Trophoblast cell (in vitro differentiated cells and primary cell): ENCODE measurements at regions not wholly inside any gene's neighbourhood (a gene's known extent, or its start where the extent isn't known, plus 50 kb on each side); places are given as distances from the start of the nearest gene placed in this dataset.

Experiments used
- DNase-seq, 2 donors: peaks; one replicate each; pipeline ENCODE4 v3.0.0-alpha.2; 2016
- H2AFZ ChIP-seq: 2 replicates; pipeline ENCODE4 v1.6.1; 2013; ENCODE audit warnings: low read length, moderate library complexity, mild to moderate bottlenecking; ENCODE audit not compliant: insufficient read depth, poor library complexity
- H2AK5ac ChIP-seq: 2 replicates; pipeline ENCODE4 v1.6.1; 2013; ENCODE audit warnings: mild to moderate bottlenecking, low read length
- H2BK120ac ChIP-seq: 2 replicates; pipeline ENCODE4 v1.6.1; 2013; ENCODE audit warnings: low read length, mild to moderate bottlenecking, moderate library complexity; ENCODE audit not compliant: insufficient read depth, poor library complexity
- H2BK12ac ChIP-seq: 2 replicates; pipeline ENCODE4 v1.6.1; 2013; ENCODE audit warnings: mild to moderate bottlenecking, low read length, moderate library complexity
- H2BK5ac ChIP-seq: 2 replicates; pipeline ENCODE4 v1.6.1; 2013; ENCODE audit warnings: low read length, low read depth, moderate library complexity, mild to moderate bottlenecking; ENCODE audit not compliant: poor library complexity
- H3K14ac ChIP-seq: 2 replicates; pipeline ENCODE4 v1.6.1; 2013; ENCODE audit warnings: mild to moderate bottlenecking, low read length
- H3K18ac ChIP-seq: 2 replicates; pipeline ENCODE4 v1.6.1; 2013; ENCODE audit warnings: mild to moderate bottlenecking, low read length
- H3K23ac ChIP-seq: 2 replicates; pipeline ENCODE4 v1.6.1; 2013; ENCODE audit warnings: low read length
- H3K27ac ChIP-seq: 2 replicates; pipeline ENCODE4 v1.5.1; 2013; ENCODE audit warnings: low read depth, mild to moderate bottlenecking, inconsistent platforms, low read length, moderate library complexity
- H3K27me3 ChIP-seq: 2 replicates; pipeline ENCODE4 v1.6.1; 2013; ENCODE audit warnings: inconsistent platforms, mild to moderate bottlenecking, low read length, moderate library complexity; ENCODE audit not compliant: insufficient read depth
- H3K36me3 ChIP-seq, 2 experiments: 1 replicate in 1 of 2; 2 replicates in 1 of 2; pipeline ENCODE4 v1.6.1; 2013; ENCODE audit warnings: low read length in 2 of 2, mild to moderate bottlenecking in 2 of 2, moderate library complexity in 1 of 2; ENCODE audit not compliant: insufficient read depth in 2 of 2, control insufficient read depth in 1 of 2
- H3K4ac ChIP-seq: 2 replicates; pipeline ENCODE4 v1.6.1; 2013; ENCODE audit warnings: low read depth, mild to moderate bottlenecking, low read length, moderate library complexity
- H3K4me1 ChIP-seq, 2 experiments: 1 replicate in 1 of 2; 2 replicates in 1 of 2; pipeline ENCODE4 v1.6.1; 2013; ENCODE audit warnings: low read length in 2 of 2, mild to moderate bottlenecking in 2 of 2, moderate library complexity in 1 of 2; ENCODE audit not compliant: insufficient read depth in 2 of 2, control insufficient read depth in 1 of 2
- H3K4me2 ChIP-seq: 2 replicates; pipeline ENCODE4 v1.6.1; 2013; ENCODE audit warnings: inconsistent platforms, mild to moderate bottlenecking, low read length, moderate library complexity
- H3K4me3 ChIP-seq: 2 replicates; pipeline ENCODE4 v1.5.1; 2013; ENCODE audit warnings: mild to moderate bottlenecking, low read depth, low read length, inconsistent platforms
- H3K79me1 ChIP-seq: one replicate; pipeline ENCODE4 v1.6.1; 2013; ENCODE audit warnings: low read length
- H3K79me2 ChIP-seq: 2 replicates; pipeline ENCODE4 v1.6.1; 2013; ENCODE audit warnings: low read length, mild to moderate bottlenecking; ENCODE audit not compliant: control insufficient read depth, insufficient read depth, poor library complexity
- H3K9ac ChIP-seq: 2 replicates; pipeline ENCODE4 v1.6.1; 2013; ENCODE audit warnings: mild to moderate bottlenecking, low read length
- H3K9me3 ChIP-seq: 2 replicates; pipeline ENCODE4 v1.6.1; 2013; ENCODE audit warnings: low read depth, mild to moderate bottlenecking, control low read depth, inconsistent platforms, low read length; ENCODE audit not compliant: insufficient read depth
- H4K12ac ChIP-seq: 2 replicates; pipeline ENCODE4 v1.6.1; 2013; ENCODE audit warnings: low read depth, mild to moderate bottlenecking, low read length, moderate library complexity
- H4K8ac ChIP-seq: 2 replicates; pipeline ENCODE4 v1.6.1; 2013; ENCODE audit warnings: low read depth, mild to moderate bottlenecking, low read length, moderate library complexity
- H4K91ac ChIP-seq: one replicate; pipeline ENCODE4 v1.6.1; 2013; ENCODE audit warnings: low read depth, mild to moderate bottlenecking, low read length, moderate library complexity
- WGBS: extraction: QIAGEN DNeasy Blood & Tissue Kit; methylation state at CpG from one replicate; pipeline ENCODE4 v1.1.7; 2013; ENCODE audit warnings: missing lambda C conversion rate; ENCODE audit not compliant: insufficient read length, insufficient coverage; ENCODE audit errors: extremely low coverage; 5-methylcytosine and 5-hydroxymethylcytosine counted together

DNA sequence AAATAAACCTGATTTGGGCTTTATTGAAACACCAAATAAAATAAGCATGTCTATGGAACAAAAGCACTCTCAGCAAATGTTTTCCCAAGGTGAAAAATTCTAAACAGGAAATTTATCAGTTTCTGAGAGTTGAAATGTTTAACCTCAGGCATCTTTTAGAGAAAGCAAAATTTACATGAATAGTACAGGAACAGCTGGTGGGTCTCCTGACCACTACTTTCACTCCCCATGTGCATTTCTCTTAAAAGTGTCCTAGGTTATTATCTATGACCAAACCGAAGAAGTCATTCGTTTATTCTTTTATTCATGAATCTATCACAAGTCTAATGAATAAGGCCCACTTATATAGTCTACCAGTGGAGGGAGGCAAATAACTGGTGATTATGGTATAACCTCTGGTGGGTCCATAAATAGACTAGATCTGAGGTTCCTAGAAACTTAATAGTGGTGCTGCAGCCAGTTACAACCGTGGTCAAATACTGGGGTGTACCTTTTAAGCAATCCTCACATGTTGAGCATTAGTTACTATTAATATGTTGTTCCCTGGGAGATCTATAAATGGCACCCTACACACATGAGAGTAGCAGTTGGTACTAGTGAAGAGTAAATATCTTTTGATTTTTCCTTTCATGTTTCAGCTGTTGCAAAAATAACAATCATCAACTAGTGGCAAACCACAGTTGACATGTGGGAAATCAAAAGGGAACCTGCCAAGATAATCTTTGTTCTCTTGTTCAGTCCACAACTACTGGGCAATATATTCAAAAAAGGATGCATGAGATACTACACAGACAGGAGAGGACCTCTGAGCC, 169.3 kb upstream of the STAC start:
- Histone ChIP-seq H3K36me3 (no peaks in the 10 kb centered on the region), H3K4ac (no peak overlapping the region), H2BK5ac (no peak overlapping the region), H3K27me3 (no peaks in the 10 kb centered on the region), H4K91ac (peak overlapping the region; percentile 14), H2BK120ac (no peak overlapping the region), H2AK5ac (no peak overlapping the region), H3K9me3 (no peaks in the 10 kb centered on the region), H3K4me3 (no peak overlapping the region), H4K8ac (no peak overlapping the region), H3K14ac (no peak overlapping the region), H2BK12ac (no peak overlapping the region), H3K79me1 (no peaks in the 10 kb centered on the region), H2AFZ (no peak overlapping the region), H3K23ac (no peak overlapping the region), H3K4me2 (no peak overlapping the region), H3K18ac (no peak overlapping the region), H3K9ac (no peak overlapping the region), H4K12ac (no peak overlapping the region), H3K4me1 (no peaks in the 10 kb centered on the region), H3K79me2 (no peaks in the 10 kb centered on the region), H3K27ac (no peak overlapping the region)
- DNase-seq: no peak
- no CpG with 5 or more reads among the region's 3 CpGs for WGBS

- Histone ChIP-seq H3K23ac (no peak overlapping the region), H3K4ac (no peak overlapping the region), H3K4me2 (no peak overlapping the region), H3K18ac (no peak overlapping the region), H2AK5ac (no peak overlapping the region), H2BK12ac (no peak overlapping the region), H4K12ac (no peak overlapping the region), H3K79me1 (no peaks in the 10 kb centered on the region), H3K27me3 (no peaks in the 10 kb centered on the region), H3K4me1 (no peaks in the 10 kb centered on the region), H3K79me2 (no peaks in the 10 kb centered on the region), H2BK120ac (no peak overlapping the region), H3K9me3 (no peaks in the 10 kb centered on the region), H2AFZ (no peak overlapping the region), H4K91ac (peak overlapping the region; percentile 14), H3K4me3 (no peak overlapping the region), H3K9ac (no peak overlapping the region), H3K14ac (no peak overlapping the region), H3K27ac (no peak overlapping the region), H3K36me3 (no peaks in the 10 kb centered on the region), H4K8ac (no peak overlapping the region), H2BK5ac (no peak overlapping the region)
- no peak for DNase-seq
Measured at GRCh38 chr3:36211652-36211999, 168.7 kb upstream of the STAC start.

DNA sequence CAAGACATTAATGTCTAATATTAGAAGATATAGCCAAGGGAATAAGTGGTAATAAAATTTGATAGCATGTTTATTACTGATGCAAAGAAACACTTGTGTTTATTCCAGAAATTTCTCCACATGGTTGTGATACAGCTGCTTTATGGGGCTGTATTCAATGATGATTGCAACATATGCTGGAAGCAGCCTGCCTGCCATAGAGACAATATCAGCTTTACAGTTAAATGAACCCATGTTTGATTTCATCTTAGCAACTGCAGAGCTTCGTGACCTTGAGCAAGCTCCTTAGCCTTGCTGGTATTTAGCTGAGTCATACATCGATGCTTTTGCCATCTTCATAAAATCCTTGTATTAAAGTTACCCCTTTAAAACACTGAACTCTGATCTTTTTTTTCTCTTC, 168.1 kb upstream of the STAC start:
- no peaks in the 10 kb centered on the region for H3K36me3 ChIP-seq
- no peaks in the 10 kb centered on the region for H3K4me1 ChIP-seq
- H4K8ac ChIP-seq: no peak overlapping the region
- H3K4ac ChIP-seq: no peak overlapping the region
- no CpG with 5 or more reads among the region's 2 CpGs for whole genome bisulfite sequencing
- no peak for DNase-seq
- no peak overlapping the region for H2AK5ac ChIP-seq
- no peak overlapping the region for H2BK12ac ChIP-seq
- no peaks in the 10 kb centered on the region for H3K27me3 ChIP-seq
- no peak overlapping the region for H2BK5ac ChIP-seq
- H3K4me2 ChIP-seq: no peak overlapping the region
- no peak overlapping the region for H4K12ac ChIP-seq
- H3K9ac ChIP-seq: no peak overlapping the region
- H2AFZ ChIP-seq: no peak overlapping the region
- H3K79me1 ChIP-seq: no peaks in the 10 kb centered on the region
- H4K91ac ChIP-seq: no peak overlapping the region
- H3K4me3 ChIP-seq: no peak overlapping the region
- H3K27ac ChIP-seq: no peak overlapping the region
- H3K23ac ChIP-seq: no peak overlapping the region
- no peaks in the 10 kb centered on the region for H3K9me3 ChIP-seq
- no peaks in the 10 kb centered on the region for H3K79me2 ChIP-seq
- H3K14ac ChIP-seq: no peak overlapping the region
- H3K18ac ChIP-seq: no peak overlapping the region
- no peak overlapping the region for H2BK120ac ChIP-seq

- WGBS: no CpG with 5 or more reads among the region's 3 CpGs
- no peak overlapping the region for H2BK5ac ChIP-seq
Measured at GRCh38 chr3:36214460-36214859, 165.8 kb upstream of the STAC start.

More at GRCh38 chr3:36214460-36214859, 165.8 kb upstream of the STAC start:
- Histone ChIP-seq H3K36me3 (no peaks in the 10 kb centered on the region), H3K79me1 (no peaks in the 10 kb centered on the region), H4K12ac (no peak overlapping the region), H3K79me2 (no peaks in the 10 kb centered on the region), H3K14ac (no peak overlapping the region), H4K91ac (no peak overlapping the region), H2BK120ac (no peak overlapping the region), H2BK12ac (no peak overlapping the region), H3K4me1 (no peaks in the 10 kb centered on the region), H3K9ac (no peak overlapping the region), H3K4me3 (no peak overlapping the region), H3K9me3 (no peaks in the 10 kb centered on the region), H3K27me3 (no peaks in the 10 kb centered on the region), H3K4me2 (no peak overlapping the region), H2AFZ (no peak overlapping the region), H3K4ac (no peak overlapping the region), H3K27ac (no peak overlapping the region), H3K23ac (no peak overlapping the region), H3K18ac (no peak overlapping the region), H2AK5ac (no peak overlapping the region), H4K8ac (no peak overlapping the region)
- DNase-seq: no peak
